Calu3 (cell line): ENCODE measurements at regions not wholly inside any gene's neighbourhood (a gene's known extent, or its start where the extent isn't known, plus 50 kb on each side); places are given as distances from the start of the nearest gene placed in this dataset.

Experiments used
- BruUV-seq: library from RNA; stranded (reverse); fragments of 400-500 nt; replicated peaks from 2 replicates; lab custom pipeline; 2021; lab: Mats Ljungman, UMichigan
- CTCF ChIA-PET: fragments of 300-600 bp; sonication (Branson Sonifier 250); formaldehyde crosslinking; loops from one replicate; lab custom pipeline; 2022; ENCODE audit warnings: antibody characterized with exemption; lab: Charles Lee
- DNase-seq: peaks from one replicate; pipeline ENCODE4 v3.0.0; 2022
- H3K27ac Mint-ChIP-seq: one replicate; pipeline ENCODE4 v1.8.0; 2022; ENCODE audit warnings: mixed read lengths; ENCODE audit not compliant: unreplicated experiment
- H3K27me3 Mint-ChIP-seq: one replicate; pipeline ENCODE4 v1.8.0; 2022; ENCODE audit warnings: mixed read lengths; ENCODE audit not compliant: unreplicated experiment
- H3K36me3 Mint-ChIP-seq: one replicate; pipeline ENCODE4 v1.8.0; 2022; ENCODE audit warnings: mild to moderate bottlenecking, moderate library complexity, mixed read lengths; ENCODE audit not compliant: insufficient read depth, unreplicated experiment
- H3K4me1 Mint-ChIP-seq: one replicate; pipeline ENCODE4 v1.8.0; 2022; ENCODE audit warnings: mild to moderate bottlenecking, low read depth, mixed read lengths; ENCODE audit not compliant: unreplicated experiment
- H3K4me3 Mint-ChIP-seq: one replicate; pipeline ENCODE4 v1.8.0; 2022; ENCODE audit warnings: mild to moderate bottlenecking, low read depth, moderate library complexity, mixed read lengths; ENCODE audit not compliant: unreplicated experiment
- H3K9me3 Mint-ChIP-seq: one replicate; pipeline ENCODE4 v1.8.0; 2022; ENCODE audit warnings: low read depth, mixed read lengths; ENCODE audit not compliant: unreplicated experiment
- CTCF ChIP-seq: fragments of 200-600 bp; IDR thresholded peaks from one replicate; pipeline ENCODE4 v1.8.0; 2022; ENCODE audit warnings: antibody characterized with exemption; ENCODE audit not compliant: unreplicated experiment
- intact Hi-C: fragments of 100-400 bp; cut with micrococcal nuclease; formaldehyde crosslinking; loops from one replicate; pipeline ENCODE4 v1.10.0; 2022; ENCODE audit not compliant: unreplicated experiment

GRCh38 chr4:184329235-184329634, 111.6 kb upstream of the ENPP6 start:
- no peak overlapping the region for H3K27ac Mint-ChIP-seq
- peaks cover 23% of the 10 kb centered on the region for H3K4me1 Mint-ChIP-seq
- no peaks in the 10 kb centered on the region for H3K36me3 Mint-ChIP-seq
- H3K9me3 Mint-ChIP-seq = no peaks in the 10 kb centered on the region
- intact Hi-C loops = no loop called here
- no peak for DNase-seq
- H3K27me3 Mint-ChIP-seq = no peaks in the 10 kb centered on the region
- BruUV-seq = no TSS peak
- CTCF ChIA-PET = no interaction called here
- no peak for TF ChIP-seq CTCF
- H3K4me3 Mint-ChIP-seq = no peak overlapping the region

GRCh38 chr4:184328022-184328736, 110.5 kb upstream of the ENPP6 start:
- H3K27me3 Mint-ChIP-seq = no peaks in the 10 kb centered on the region
- no peak overlapping the region for H3K27ac Mint-ChIP-seq
- CTCF ChIA-PET = interaction anchor here (0.8 kb wide), 1 partner anchor 29 kb away, joined by 4 read pairs; no protein-coding TSS in a partner anchor
- DNase-seq = no peak
- no peaks in the 10 kb centered on the region for H3K36me3 Mint-ChIP-seq
- BruUV-seq = no TSS peak
- peaks cover 23% of the 10 kb centered on the region for H3K4me1 Mint-ChIP-seq
- H3K9me3 Mint-ChIP-seq = no peaks in the 10 kb centered on the region
- TF ChIP-seq CTCF = no peak
- intact Hi-C loops = no loop called here
- no peak overlapping the region for H3K4me3 Mint-ChIP-seq

- intact Hi-C loops = no loop called here
- TF ChIP-seq CTCF = no peak
- H3K4me3 Mint-ChIP-seq = no peak overlapping the region
- DNase-seq = no peak
- no peak overlapping the region for H3K27ac Mint-ChIP-seq
- CTCF ChIA-PET = no interaction called here
- H3K27me3 Mint-ChIP-seq = no peaks in the 10 kb centered on the region
- H3K36me3 Mint-ChIP-seq = no peaks in the 10 kb centered on the region
- peaks cover 11% of the 10 kb centered on the region for H3K4me1 Mint-ChIP-seq
- BruUV-seq = no TSS peak
- H3K9me3 Mint-ChIP-seq = no peaks in the 10 kb centered on the region
Observed at GRCh38 chr4:184324939-184325477, 107.3 kb upstream of the ENPP6 start.

- CTCF ChIA-PET = no interaction called here
- H3K4me3 Mint-ChIP-seq = no peak overlapping the region
- no peaks in the 10 kb centered on the region for H3K9me3 Mint-ChIP-seq
- TF ChIP-seq CTCF = no peak
- DNase-seq = no peak
- H3K36me3 Mint-ChIP-seq = no peaks in the 10 kb centered on the region
- BruUV-seq = no TSS peak
- intact Hi-C loops = no loop called here
- no peak overlapping the region for H3K27ac Mint-ChIP-seq
- no peaks in the 10 kb centered on the region for H3K4me1 Mint-ChIP-seq
- no peaks in the 10 kb centered on the region for H3K27me3 Mint-ChIP-seq
Observed at GRCh38 chr4:184322328-184323025, 104.8 kb upstream of the ENPP6 start.
